ENCODE measurements at regions not wholly inside any gene's neighbourhood (a gene's known extent, or its start where the extent isn't known, plus 50 kb on each side); places are given as distances from the start of the nearest gene placed in this dataset.

- no peak for TF ChIP-seq NR1H2 (CRISPR knock-in tag; IDR thresholded peaks at IDR 0.05; ENCODE audit: borderline replicate concordance, low read depth)
- TF ChIP-seq ZNF589 (CRISPR knock-in tag; conservative IDR thresholded peaks at IDR 0.05): no peak
- TF ChIP-seq ZNF670 (CRISPR knock-in tag; IDR thresholded peaks at IDR 0.05; ENCODE audit: borderline replicate concordance): no peak
- TF ChIP-seq ZSCAN22 (CRISPR knock-in tag; IDR thresholded peaks at IDR 0.05): no peak
- TF ChIP-seq AKAP8 (CRISPR knock-in tag; IDR thresholded peaks at IDR 0.05): no peak
- no peak for TF ChIP-seq ZNF615 (CRISPR knock-in tag; IDR thresholded peaks at IDR 0.05; ENCODE audit: borderline replicate concordance)
- no peak for TF ChIP-seq BORCS8-MEF2B (CRISPR knock-in tag; IDR thresholded peaks at IDR 0.05)
Measured at GRCh38 chr10:128573281-128573845, 447.1 kb upstream of the MKI67 start (continued).

- WGBS (ENCODE audit: low lambda C conversion rate): 29% methylated on average over 7 of the region's 9 CpGs
- BruUV-seq (replicated peaks): no TSS peak
- DNase-seq (ENCODE audit: low spot score) (no peak), ATAC-seq (no peak), FAIRE-seq (no peak)
- intact Hi-C loops (cut with micrococcal nuclease; ENCODE audit: unreplicated experiment) (no loop called here), in situ Hi-C loops (cut with HindIII; ENCODE audit: extremely low pct_ligation_motif_present, low pct_unique_long_range_greater_than_20kb) (no loop called here)
- H4K20me1 ChIP-seq (ENCODE audit: insufficient read depth, low read length): no peaks in the 10 kb centered on the region
- H3K27me3 ChIP-seq (ENCODE audit: control insufficient read depth in 1 of 2, insufficient read depth in 2 of 2, low read length in 2 of 2): peaks cover 4 to 45% of the 10 kb centered on the region in 2 experiments; a peak in 3 of 5 replicates
- no peaks in the 10 kb centered on the region for H3K4me1 ChIP-seq (ENCODE audit: insufficient read depth, low read length)
- POLR2A ChIA-PET: no interaction called here
- H3K36me3 ChIP-seq (replicated peaks in 1 of 2; ENCODE audit: control insufficient read depth in 1 of 2, insufficient read depth in 2 of 2, low read length in 2 of 2): no peaks in the 10 kb centered on the region
- no peak overlapping the region for H3K27ac ChIP-seq (ENCODE audit: extremely low read length, insufficient read depth, low read length)
- no peaks in the 10 kb centered on the region for H3K9me3 ChIP-seq (ENCODE audit: low read length)
- no peaks in the 10 kb centered on the region for H3K79me2 ChIP-seq (ENCODE audit: insufficient read depth, low read length)
- no peak overlapping the region for H3K4me2 ChIP-seq (ENCODE audit: low read depth, low read length)
- no peak overlapping the region for H3K9ac ChIP-seq (ENCODE audit: insufficient read depth, low read depth, low read length)
- no peak overlapping the region for H3K4me3 ChIP-seq (replicated peaks in 1 of 3; ENCODE audit: insufficient read depth in 1 of 3, low read depth in 2 of 3, low read length in 3 of 3)
- no peak overlapping the region for H2AFZ ChIP-seq (ENCODE audit: low read length)
- CTCF ChIA-PET (ENCODE audit: low intra/inter-chr PET ratio, low total read pairs): no interaction called here
- TF ChIP-seq NFYB (CRISPR knock-in tag; IDR thresholded peaks at IDR 0.05) (no peak), ZNF124 (CRISPR knock-in tag; IDR thresholded peaks at IDR 0.05) (no peak), ZFP36 (IDR thresholded peaks at IDR 0.05; ENCODE audit: borderline replicate concordance, low read depth, low read length, partially characterized antibody) (no peak), ZNF737 (CRISPR knock-in tag; IDR thresholded peaks at IDR 0.05; ENCODE audit: borderline replicate concordance) (no peak), ZBTB3 (CRISPR knock-in tag; IDR thresholded peaks at IDR 0.05; ENCODE audit: borderline replicate concordance, low read depth) (no peak)
- TF ChIP-seq, protein P1, sequence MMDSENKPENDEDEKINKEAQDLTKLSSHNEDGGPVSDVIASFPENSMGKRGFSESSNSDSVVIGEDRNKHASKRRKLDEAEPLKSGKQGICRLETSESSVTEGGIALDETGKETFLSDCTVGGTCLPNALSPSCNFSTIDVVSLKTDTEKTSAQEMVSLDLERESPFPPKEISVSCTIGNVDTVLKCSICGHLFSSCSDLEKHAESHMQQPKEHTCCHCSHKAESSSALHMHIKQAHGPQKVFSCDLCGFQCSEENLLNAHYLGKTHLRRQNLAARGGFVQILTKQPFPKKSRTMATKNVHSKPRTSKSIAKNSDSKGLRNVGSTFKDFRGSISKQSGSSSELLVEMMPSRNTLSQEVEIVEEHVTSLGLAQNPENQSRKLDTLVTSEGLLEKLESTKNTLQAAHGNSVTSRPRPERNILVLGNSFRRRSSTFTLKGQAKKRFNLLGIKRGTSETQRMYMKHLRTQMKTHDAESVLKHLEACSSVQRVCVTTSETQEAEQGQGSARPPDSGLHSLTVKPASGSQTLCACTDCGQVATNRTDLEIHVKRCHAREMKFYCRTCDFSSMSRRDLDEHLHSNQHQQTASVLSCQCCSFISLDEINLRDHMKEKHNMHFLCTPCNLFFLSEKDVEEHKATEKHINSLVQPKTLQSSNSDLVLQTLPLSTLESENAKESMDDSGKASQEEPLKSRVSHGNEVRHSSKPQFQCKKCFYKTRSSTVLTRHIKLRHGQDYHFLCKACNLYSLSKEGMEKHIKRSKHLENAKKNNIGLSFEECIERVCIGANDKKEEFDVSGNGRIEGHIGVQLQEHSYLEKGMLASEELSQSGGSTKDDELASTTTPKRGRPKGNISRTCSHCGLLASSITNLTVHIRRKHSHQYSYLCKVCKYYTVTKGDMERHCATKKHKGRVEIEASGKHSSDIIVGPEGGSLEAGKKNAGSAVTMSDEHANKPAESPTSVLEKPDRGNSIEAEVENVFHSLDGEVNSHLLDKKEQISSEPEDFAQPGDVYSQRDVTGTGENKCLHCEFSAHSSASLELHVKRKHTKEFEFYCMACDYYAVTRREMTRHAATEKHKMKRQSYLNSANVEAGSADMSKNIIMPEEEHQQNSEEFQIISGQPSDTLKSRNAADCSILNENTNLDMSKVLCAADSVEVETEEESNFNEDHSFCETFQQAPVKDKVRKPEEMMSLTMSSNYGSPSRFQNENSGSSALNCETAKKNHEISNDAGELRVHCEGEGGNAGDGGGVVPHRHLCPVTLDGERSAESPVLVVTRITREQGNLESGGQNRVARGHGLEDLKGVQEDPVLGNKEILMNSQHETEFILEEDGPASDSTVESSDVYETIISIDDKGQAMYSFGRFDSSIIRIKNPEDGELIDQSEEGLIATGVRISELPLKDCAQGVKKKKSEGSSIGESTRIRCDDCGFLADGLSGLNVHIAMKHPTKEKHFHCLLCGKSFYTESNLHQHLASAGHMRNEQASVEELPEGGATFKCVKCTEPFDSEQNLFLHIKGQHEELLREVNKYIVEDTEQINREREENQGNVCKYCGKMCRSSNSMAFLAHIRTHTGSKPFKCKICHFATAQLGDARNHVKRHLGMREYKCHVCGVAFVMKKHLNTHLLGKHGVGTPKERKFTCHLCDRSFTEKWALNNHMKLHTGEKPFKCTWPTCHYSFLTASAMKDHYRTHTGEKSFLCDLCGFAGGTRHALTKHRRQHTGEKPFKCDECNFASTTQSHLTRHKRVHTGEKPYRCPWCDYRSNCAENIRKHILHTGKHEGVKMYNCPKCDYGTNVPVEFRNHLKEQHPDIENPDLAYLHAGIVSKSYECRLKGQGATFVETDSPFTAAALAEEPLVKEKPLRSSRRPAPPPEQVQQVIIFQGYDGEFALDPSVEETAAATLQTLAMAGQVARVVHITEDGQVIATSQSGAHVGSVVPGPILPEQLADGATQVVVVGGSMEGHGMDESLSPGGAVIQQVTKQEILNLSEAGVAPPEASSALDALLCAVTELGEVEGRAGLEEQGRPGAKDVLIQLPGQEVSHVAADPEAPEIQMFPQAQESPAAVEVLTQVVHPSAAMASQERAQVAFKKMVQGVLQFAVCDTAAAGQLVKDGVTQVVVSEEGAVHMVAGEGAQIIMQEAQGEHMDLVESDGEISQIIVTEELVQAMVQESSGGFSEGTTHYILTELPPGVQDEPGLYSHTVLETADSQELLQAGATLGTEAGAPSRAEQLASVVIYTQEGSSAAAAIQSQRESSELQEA (CRISPR knock-in tag; IDR thresholded peaks at IDR 0.05; ENCODE audit: not compliant biosample characterization): no peak
- TF ChIP-seq, protein P2, sequence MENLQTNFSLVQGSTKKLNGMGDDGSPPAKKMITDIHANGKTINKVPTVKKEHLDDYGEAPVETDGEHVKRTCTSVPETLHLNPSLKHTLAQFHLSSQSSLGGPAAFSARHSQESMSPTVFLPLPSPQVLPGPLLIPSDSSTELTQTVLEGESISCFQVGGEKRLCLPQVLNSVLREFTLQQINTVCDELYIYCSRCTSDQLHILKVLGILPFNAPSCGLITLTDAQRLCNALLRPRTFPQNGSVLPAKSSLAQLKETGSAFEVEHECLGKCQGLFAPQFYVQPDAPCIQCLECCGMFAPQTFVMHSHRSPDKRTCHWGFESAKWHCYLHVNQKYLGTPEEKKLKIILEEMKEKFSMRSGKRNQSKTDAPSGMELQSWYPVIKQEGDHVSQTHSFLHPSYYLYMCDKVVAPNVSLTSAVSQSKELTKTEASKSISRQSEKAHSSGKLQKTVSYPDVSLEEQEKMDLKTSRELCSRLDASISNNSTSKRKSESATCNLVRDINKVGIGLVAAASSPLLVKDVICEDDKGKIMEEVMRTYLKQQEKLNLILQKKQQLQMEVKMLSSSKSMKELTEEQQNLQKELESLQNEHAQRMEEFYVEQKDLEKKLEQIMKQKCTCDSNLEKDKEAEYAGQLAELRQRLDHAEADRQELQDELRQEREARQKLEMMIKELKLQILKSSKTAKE (CRISPR knock-in tag; IDR thresholded peaks at IDR 0.05; ENCODE audit: borderline replicate concordance): no peak
Measured at GRCh38 chr10:128573986-128574385, 447.8 kb upstream of the MKI67 start.

Measured in HepG2 (cell line).